ENCODE measurements at regions not wholly inside any gene's neighbourhood (a gene's known extent, or its start where the extent isn't known, plus 50 kb on each side); places are given as distances from the start of the nearest gene placed in this dataset.
"Not testable (repeated sequence)": the region's sequence is repeated elsewhere in the genome, so short reads cannot be mapped to it uniquely, and the experiment has no call there.

DNA sequence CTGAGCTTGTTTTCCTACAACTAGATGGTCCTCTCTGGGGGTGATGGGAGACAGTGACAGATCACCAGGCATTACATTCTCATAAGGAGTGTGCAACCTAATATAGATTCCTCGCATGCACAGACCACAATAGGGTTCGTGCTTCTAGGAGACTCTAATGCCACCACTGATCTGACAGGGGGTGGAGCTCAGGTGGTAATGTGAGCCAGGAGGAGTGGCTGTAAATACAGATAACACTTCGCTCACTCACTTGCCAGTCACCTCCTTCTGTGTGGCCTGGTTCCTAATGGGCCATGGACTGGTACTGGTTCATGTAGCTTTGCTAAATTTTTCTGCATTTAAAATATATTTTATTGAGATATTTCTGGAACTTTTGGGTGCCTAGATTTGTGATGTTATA is 202.3 kb upstream of the ZNF32 start:
- no peak for DNase-seq (ENCODE audit: low spot score)

DNA sequence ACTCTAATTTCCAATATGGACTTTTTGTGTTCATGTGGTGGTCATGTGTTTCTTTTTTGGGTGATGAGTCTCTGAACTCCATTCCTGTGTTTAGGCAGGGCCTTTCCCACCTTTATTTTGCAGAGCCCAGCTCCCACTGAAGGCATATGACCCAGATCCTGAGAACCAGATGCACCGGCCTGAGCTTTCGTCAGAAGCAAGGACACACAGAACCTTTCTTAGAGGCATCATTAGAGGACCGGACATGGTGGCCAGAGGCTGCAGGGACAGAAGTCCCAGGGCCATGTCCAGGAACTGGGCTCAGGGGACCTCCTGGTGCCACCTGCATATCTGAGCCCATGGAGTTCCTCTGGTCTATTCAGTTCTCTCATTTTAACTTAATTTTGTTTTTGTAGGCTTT is 200.9 kb upstream of the ZNF32 start:
- DNase-seq (ENCODE audit: low spot score) = no peak

DNA sequence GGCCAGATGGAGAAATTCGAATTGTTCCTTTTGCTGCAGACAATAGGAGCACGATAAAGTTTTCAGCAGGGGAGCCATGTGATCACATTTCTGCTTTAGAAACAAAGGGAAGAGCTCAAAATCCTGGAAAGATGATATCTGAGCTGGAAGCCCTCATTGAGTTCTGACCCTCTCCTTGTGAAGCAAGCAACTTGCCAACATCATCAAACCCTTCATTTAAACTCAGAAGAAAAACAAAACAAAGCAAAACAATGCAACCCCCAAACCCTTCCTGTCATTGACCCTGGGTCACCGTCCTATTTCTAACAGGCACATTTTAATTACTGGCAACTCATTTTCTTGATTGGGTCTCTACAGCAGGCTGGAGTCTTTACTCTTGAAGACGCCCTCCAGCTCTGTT is 198.3 kb upstream of the ZNF32 start:
- no peak for DNase-seq (ENCODE audit: low spot score)

DNA sequence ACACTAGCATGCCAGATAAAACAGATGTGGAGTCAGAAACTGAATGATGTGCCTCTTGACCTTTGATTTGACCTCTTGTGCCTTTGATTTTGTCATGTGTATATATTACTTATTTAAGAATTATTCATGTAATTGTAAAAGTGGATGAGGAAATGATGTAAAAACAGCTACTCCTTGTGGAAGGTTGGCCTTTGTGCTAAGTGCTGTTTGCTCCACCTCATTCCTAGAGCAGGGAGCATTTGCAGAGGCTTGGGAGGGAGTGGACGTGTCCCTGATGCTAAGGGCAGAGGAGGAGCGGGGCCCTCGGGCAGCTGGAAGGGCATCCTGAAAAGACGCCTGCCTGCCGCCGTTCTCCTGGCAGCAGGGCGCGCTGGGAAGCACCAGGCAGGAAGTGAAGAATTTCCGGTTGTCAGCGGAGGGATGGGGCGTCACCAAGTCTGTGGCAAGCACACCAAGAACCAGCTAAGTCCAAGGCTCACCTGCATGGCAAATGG is 197.6 kb upstream of the ZNF32 start:
- no peak for DNase-seq (ENCODE audit: low spot score)

DNA sequence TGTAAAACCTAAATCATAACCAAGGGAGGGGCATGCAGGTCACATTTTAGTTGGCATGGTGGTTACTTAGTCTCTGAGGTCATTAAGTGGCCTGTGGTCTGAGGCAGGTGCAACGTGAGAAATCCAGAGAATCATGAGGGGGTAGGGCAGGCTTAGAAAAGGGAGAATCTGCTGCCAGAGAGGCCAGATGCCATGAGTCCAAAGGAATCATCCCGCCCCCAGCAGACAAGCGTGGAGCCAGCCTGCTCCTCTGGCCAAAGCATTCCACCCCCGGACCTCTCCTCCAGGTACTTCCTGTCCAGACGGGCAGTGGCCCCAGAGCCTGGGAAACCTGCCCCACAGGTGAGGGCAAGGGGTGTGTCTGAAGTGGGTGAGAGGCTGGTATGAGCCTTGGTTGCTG is 196.4 kb upstream of the ZNF32 start:
- no peak for DNase-seq (ENCODE audit: low spot score)

DNA sequence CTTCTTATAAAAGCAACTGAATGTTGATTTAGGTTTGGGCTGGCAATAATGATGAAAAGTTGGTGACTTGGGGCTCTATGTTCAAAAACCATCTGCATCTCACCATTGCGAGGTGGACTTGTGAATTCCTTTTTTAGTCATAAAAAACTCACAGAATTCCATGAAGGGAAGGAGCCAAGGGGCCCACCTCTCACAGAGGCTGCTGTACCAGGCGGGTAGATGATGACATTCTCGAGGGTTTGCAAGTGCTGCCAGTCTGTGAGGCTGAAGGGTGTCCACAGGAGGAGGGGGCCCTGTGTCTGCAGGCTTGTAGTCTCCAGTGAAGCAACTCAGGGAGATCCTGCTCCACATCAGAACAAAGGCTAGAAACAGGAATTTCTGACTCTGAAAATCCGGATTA is 195.5 kb upstream of the ZNF32 start:
- no peak for DNase-seq (ENCODE audit: low spot score)

DNA sequence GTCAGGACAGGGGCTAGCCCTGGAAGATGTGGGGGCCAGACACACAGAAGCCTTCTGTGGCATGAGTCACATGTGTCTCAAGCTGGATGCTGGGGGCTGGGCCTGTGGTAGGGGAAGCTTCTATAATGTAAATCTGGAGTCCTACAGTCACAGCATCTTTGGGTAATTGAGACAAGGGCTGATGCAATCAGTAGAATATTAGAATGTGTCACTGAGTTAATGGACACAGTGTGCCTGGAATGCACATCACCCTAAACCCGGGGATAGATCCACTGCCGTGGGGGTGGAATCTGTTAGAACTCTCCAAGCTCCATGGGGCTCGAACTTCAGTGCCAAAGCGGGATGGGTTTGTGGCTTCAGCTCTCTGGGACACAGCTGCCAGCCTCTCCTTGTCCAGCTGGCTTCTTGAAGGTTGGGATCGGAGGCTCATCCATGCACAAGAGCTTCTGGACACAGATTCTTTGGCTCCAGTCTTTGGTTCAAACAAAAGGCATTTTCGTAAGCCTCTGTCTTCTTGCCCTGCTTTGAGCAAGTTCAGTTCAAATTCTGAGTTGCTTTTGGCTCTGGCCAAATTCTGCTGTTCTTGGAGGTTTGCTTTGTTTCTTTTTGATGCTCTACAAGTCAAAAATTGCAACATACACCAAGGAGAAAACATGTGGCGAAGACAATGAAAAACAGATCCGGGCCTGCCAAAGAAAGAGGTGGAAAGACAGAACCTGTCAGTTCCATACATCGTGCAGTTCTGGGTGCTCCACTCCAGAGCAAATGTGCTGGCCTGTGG is 194.8 kb upstream of the ZNF32 start:
- DNase-seq (ENCODE audit: low spot score) = no peak

DNA sequence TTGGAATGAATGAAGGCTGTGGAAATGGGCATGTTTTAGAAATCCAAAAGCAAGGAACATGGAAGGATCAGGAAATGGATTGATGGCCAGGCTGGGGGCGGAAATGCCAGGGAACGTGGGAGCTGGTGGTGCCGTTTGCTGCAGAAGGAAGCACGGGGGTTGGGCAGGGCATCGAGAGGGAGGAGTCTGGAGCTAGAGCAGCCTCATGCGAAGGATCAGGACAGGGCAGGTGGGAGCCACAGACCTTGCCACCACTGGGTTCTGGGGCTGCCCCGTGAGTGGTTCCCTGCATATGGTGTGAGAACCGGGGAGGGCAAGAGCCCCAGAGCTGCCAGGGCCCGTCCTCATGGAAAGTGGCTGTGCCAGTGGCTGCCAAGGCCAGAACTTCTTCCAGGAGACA is 193.8 kb upstream of the ZNF32 start:
- no peak for DNase-seq (ENCODE audit: low spot score)

DNA sequence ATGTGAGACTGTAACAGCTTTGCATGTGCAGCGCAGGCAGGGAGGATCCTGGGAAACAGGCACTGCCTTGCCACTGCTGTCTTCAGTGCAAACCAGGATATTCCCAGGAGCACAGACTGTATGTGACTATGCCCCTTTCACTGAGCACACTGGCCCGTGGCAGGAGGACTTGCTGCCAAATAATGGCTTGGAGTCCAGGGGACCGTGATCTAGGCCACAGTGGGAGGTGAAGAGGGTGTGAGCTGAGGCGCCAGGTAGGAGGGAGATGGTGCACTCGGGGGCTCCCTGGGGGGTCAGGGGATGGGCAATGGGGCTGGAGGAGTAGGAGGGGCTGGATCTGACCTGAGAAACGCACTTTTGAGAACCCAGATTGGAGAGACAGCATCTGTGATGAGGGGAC is 193.4 kb upstream of the ZNF32 start:
- DNase-seq (ENCODE audit: low spot score) = no peak

DNA sequence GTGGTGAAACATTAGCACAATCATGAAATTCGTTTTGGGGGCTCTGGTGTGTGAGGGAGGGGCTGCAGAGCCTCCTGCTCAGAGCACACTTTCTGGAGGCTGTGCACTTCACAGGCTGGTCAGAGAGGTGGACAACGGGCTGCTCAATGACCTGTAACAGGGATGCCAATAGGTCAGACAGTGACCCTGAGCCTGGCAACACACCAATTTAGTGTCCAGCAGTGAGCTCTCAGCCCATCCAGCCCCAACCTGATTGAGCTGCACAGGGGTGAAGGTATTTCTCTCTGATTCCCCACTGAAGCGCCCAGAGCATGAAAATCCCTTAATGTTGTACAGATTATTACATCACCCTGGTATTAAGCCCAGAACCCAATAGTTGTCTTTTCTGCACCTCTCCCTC is 191.3 kb upstream of the ZNF32 start:
- DNase-seq (ENCODE audit: low spot score) = no peak

DNA sequence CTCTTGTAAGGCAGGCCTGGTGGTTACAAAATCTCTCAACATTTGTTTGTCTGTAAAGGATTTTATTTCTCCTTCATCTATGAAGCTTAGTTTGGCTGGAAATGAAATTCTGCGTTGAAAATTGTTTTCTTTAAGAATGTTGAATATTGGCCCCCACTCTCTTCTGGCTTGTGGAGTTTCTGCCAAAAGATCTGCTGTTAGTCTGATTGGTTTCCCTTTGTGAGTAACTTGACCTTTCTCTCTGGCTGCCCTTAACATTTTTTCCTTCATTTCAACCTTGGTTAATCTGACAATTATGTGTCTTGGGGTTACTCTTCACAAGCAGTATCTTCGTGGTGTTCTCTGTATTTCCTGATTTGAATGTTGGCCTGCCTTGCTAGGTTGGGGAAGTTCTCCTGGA is 186.1 kb upstream of the ZNF32 start:
- not testable (repeated sequence) for DNase-seq (ENCODE audit: low spot score)

DNA sequence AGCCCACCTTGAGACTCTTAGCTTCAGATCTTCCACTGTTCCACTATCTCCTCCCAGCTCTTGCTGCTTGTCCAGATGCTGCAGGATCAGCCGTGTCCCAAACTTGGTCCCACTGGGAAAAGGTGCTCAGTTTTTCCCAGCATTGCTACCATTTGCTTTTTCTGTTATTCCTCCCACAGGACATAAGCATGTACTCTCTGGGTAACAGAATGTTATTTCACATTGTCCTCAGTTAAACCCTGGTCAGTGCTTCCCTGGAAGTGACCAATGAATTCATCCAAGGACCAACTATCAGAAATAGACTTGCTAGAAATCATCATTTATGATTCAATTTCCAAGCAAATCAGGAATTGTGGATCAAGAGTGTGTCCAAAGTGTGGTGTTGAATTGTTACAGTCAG is 179.2 kb upstream of the ZNF32 start:
- DNase-seq (ENCODE audit: low spot score) = no peak

DNA sequence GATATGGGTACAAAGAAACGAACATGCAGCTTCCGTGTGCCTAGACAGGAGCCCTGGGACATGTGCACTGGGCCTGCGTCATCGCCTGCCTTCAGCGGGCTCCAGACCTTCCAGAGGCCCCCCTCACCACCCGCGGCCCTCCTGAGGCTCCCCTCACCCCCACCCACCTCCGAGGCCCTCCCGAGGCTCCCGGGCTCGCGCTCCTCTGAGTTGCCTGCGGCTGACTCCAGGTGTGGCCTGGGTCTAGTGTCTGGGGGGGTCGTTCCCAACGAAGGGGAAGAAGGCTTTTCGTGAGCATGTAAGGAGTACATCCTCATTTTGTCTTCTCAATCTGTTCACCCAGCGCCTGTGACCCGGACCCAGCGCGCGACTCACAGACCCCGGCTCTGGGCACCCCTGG is 177.3 kb upstream of the ZNF32 start:
- DNase-seq (ENCODE audit: low spot score) = no peak

DNA sequence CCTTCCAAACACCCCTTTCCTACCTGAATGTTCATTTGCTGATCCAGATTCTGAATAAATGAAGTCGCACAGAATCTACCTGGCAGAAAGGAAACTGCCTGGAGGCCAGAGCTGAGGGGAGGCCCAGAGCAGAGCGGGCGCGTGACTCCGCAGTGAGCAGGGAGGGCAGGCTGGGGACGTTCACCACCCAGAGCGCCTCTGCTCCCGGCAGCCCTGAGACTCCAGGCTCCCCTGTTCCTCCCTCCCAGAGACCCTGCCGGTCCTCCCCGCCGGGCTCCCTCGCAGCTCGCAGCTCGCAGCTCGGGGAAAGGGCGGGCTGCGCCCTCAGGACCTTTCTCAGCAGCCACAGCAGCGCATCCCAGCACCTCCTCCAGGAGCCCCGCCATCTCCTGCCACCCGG is 176.7 kb upstream of the ZNF32 start:
- DNase-seq (ENCODE audit: low spot score) = no peak

DNA sequence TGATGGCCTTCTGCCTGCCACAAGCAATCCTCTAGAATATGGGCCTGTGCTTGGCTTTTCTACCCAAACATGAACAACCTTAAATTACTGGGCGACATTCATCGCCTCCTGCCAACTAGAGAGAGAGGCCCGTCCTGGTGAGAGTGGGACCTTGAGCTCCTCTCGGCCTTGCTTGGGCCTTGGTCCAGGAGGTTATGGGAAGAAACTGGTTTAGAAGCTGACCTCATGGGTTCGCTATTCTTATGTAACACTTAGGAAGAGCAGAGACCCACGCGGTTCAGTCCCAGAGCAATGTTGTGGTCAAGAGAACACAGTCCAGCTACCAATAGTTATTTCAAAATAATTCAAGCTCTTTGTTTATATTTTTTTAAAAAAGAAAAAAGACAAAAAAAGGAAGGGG is 176.3 kb upstream of the ZNF32 start:
- no peak for DNase-seq (ENCODE audit: low spot score)

DNA sequence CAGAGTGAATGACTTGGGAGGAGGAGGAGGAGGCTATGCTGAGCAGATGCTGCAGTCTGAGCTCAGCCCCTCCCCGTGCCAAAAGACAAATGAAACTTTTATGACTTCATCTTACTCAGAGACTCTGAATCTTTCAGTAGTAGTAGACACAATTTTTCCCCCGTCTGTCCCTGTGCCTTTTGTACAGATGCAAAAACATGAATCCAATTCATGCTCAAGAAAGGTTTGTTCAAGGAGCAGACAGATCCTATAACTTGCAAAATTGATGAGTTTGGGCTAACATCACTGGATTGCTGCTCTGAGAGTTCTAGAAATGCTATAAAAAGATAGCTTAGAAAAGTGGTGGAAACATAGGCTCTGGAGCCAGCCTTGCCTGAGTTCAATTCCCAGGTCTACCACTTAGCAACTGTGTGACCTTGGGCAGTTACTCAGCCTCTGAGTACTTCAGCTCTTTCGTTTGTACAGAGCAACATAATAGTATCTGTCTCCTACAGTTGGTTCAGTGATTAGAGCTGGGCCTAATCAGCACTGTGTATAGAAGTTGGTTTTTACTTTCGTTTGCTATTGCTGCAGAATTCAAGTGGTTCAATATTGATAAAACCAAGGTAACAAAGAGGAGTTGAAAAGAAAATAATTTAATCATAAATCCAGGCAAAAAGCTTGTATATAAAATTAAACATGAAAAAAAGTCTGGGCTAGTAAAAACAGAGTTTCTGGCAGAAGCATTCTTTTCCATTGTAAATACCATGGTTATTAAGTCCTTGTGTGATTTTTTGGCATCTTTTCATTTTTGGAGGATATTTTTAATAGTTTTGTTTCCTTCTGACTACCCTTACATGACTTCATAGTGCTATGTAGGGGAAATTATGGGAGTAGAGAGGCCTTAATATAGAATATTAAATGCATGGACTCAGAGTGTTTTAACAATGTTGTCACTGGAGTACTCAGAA is 174.2 kb upstream of the ZNF32 start:
- no peak for DNase-seq (ENCODE audit: low spot score)

DNA sequence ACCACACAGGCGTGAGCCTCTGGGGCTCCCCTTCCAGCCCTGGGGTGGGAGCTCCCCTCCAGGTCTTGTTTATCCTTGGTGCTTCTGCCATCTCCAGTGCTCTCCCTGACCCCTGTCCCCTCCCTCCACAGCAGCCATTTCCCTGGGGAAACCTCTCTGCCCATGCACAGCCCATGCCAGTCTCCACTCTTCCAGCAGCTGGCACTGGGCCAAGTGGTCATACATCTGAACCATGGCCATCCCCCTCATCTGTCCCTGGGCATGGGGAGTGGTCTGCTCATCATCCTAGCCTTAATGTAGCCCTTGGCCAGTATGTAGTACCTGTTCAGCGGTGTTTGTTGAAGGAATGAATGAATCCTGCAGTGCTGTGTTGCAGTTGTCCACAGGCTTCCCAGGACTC is 172.4 kb upstream of the ZNF32 start:
- DNase-seq (ENCODE audit: low spot score) = no peak

DNA sequence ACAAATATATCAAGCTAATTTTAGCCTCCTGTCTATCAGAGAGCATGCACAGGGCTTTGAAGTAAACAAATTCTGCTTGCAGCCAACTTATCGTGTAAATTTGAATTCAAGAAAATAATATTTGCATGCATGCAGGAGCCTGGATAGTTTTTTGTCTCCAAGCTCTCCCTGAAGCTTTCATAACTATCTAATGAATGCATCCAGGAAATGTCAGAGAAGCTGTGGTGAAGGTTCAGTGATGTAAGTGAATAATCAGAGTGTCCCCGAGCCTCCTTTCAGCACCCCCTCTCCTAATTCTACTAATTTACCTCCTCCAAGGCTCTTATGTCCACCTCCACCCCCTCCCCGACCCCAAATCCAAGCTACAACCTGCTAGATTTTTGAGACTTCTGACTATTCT is 172.0 kb upstream of the ZNF32 start:
- no peak for DNase-seq (ENCODE audit: low spot score)

DNA sequence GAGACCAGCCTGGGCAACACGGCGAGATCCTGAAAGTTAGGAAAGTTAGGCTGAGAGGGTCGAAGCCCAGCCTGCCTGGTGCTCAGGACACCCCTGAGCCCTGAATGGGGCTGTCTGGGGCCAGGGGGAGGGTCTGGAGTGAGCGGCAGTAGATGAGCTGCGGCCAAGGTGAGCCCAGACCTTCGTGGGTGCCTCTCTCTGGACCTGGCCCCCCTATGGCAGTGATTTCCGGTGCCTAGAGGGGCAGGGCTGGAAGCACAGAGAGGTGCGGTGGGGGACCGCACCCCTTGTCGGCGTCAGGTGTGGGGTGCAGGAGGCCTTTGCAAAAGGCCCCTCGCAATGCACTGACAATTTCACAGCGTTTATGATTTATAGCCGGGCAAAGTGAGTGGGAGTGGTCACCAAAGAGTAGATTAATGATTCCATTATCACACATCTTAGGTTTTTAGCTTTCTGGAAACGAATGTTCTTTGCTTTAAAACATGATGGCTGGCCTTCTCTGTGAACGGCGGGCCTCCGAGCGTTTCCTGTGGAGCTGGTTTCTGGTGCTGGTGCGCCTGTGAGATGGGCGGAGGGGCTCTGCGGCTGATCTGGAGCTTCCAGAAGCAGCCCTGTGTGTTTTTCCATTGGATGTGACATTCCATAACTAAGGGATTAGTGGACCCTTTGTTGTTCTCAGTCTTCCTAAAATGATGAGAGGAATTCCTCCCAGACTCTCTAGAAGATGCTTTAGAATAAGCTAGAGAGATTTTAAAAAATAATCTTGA is 171.0 kb upstream of the ZNF32 start:
- no peak for DNase-seq (ENCODE audit: low spot score)

DNA sequence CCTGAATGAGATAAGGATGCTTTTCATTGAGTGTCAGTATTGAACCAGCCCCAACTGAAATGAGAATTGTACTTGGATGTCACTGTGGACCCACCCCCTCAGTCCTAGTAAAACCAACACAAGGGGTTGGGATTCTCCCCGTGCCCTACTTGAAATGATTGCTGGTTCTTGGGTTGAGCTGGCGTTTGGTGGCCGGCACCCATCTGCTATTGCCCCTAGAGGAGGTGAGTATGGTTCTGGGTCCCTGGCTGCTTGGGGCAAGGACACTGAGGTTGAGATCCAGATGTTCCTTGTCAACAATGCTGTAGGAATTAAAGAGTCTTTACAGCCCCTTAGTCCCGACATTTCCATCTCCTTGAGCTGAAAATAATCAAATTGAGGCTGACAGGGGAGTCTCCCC is 170.0 kb upstream of the ZNF32 start:
- no peak for DNase-seq (ENCODE audit: low spot score)

DNA sequence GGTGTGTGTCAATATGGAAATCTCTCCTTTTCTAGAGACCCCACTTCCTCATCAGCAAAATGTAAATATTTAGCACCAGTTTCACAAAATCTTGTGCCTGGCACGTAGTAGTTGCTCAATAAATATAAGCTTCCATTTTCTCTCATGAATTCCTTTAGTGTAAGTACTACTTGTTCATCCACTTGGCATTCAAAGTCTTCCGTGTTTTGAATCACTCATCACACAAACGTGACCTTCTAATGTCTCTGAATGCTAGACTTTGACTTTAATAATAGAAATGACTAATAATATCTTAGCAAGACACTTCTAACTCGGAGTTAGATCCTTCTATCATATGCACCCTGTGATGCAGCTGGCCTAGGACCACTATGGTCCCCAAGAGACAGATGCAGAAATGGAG is 168.7 kb upstream of the ZNF32 start:
- no peak for DNase-seq (ENCODE audit: low spot score)
